Immature natural killer cell (primary cell): ENCODE measurements at regions not wholly inside any gene's neighbourhood (a gene's known extent, or its start where the extent isn't known, plus 50 kb on each side); places are given as distances from the start of the nearest gene placed in this dataset.
A peak's percentile ranks its signal among the peaks of the same experiment; 100 is the strongest.
"Not testable (repeated sequence)": the region's sequence is repeated elsewhere in the genome, so short reads cannot be mapped to it uniquely, and the experiment has no call there.

Source experiments
- DNase-seq, 3 donors: peaks; one replicate each; pipeline ENCODE4 v3.0.0; 2022; ENCODE audit warnings: mixed read lengths in 1 of 3
- H3K27ac Mint-ChIP-seq, 6 donors: one replicate each; pipeline ENCODE4 v1.8.0; 2020; ENCODE audit warnings: mixed read lengths in 6 of 6, mild to moderate bottlenecking in 5 of 6, inconsistent platforms in 4 of 6, moderate library complexity in 3 of 6
- H3K27me3 Mint-ChIP-seq, 3 donors: one replicate each; pipeline ENCODE4 v1.8.0; 2020 to 2021; ENCODE audit warnings: low read depth in 3 of 3, mild to moderate bottlenecking in 3 of 3, mixed read lengths in 3 of 3, moderate library complexity in 3 of 3, inconsistent platforms in 1 of 3
- H3K36me3 Mint-ChIP-seq, 3 donors: one replicate each; pipeline ENCODE4 v1.8.0; 2020; ENCODE audit warnings: mixed read lengths in 3 of 3, inconsistent platforms in 2 of 3, mild to moderate bottlenecking in 2 of 3
- H3K4me1 Mint-ChIP-seq, 2 donors: one replicate each; pipeline ENCODE4 v1.8.0; 2020; ENCODE audit warnings: inconsistent platforms in 2 of 2, mild to moderate bottlenecking in 2 of 2, mixed read lengths in 2 of 2, moderate library complexity in 1 of 2
- H3K4me3 Mint-ChIP-seq, 5 donors: one replicate each; pipeline ENCODE4 v1.8.0; 2020; ENCODE audit warnings: mild to moderate bottlenecking in 5 of 5, mixed read lengths in 5 of 5, inconsistent platforms in 3 of 5, moderate library complexity in 3 of 5
- H3K9me3 Mint-ChIP-seq, 6 donors: one replicate each; pipeline ENCODE4 v1.8.0; 2020; ENCODE audit warnings: mild to moderate bottlenecking in 6 of 6, mixed read lengths in 6 of 6, inconsistent platforms in 4 of 6, moderate library complexity in 3 of 6

DNA sequence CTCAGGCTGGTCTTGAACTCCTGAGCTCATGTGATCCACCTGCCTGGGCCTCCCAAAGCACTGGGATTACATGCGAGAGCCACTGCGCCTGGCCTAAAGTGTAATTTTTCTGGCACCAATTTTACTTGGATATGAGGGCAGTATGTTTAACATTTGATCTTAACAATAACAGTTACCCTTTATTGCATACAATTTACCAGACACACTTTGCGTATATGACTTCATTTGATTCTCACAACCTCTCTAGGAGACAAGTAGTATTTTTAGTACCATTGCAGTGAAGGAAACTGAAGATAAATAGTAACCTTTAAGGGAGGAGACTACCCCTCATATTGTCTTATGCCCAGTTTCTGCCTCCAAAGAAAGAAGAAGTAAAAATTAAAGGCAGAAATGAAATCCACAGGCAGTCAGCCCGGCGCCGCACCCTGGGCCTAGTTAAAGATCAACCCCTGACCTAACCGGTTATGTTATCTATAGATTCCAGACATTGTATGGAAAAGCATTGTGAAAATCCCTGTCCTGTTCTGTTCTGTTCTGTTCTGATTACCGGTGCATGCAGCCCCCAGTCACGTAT, 54.0 kb downstream of the CYP26A1 start:
- peaks cover 2 to 15% (median 8%) of the 10 kb centered on the region in 3 donors for H3K27me3 Mint-ChIP-seq
- H3K4me1 Mint-ChIP-seq, DNase-seq, H3K36me3 Mint-ChIP-seq, H3K27ac Mint-ChIP-seq, H3K4me3 Mint-ChIP-seq: not testable (repeated sequence)
- peaks cover 6 to 29% (median 14%) of the 10 kb centered on the region in 6 donors for H3K9me3 Mint-ChIP-seq

DNA sequence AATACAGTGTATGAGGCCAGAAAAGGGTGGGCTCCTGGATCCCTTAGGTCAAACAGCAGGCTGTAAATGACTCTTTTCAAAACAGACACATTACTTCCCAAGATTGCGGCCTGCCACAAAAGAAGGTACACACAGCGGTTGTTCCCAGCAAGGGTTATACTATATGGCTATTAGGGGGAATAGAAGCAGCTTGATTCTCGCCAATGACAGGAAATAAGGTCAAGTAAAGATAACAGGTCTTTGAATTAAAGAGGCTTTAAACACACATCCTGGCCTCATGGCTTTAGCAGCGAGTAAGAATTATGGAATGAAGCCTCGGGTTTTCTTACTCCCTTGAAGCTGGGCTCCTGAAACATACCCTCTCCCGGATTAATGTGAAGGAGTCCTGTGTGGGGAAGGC, 58.3 kb downstream of the CYP26A1 start:
- Mint-ChIP-seq H3K4me3 (no peak overlapping the region), H3K27me3 (peaks cover 4 to 14% (median 5%) of the 10 kb centered on the region in 3 donors), H3K9me3 (peaks cover 0 to 11% (median 1%) of the 10 kb centered on the region in 6 donors), H3K27ac (no peak overlapping the region), H3K36me3 (peaks cover 0 to 4% (median 0%) of the 10 kb centered on the region in 3 donors), H3K4me1 (no peaks in the 10 kb centered on the region)
- DNase-seq: no peak

DNA sequence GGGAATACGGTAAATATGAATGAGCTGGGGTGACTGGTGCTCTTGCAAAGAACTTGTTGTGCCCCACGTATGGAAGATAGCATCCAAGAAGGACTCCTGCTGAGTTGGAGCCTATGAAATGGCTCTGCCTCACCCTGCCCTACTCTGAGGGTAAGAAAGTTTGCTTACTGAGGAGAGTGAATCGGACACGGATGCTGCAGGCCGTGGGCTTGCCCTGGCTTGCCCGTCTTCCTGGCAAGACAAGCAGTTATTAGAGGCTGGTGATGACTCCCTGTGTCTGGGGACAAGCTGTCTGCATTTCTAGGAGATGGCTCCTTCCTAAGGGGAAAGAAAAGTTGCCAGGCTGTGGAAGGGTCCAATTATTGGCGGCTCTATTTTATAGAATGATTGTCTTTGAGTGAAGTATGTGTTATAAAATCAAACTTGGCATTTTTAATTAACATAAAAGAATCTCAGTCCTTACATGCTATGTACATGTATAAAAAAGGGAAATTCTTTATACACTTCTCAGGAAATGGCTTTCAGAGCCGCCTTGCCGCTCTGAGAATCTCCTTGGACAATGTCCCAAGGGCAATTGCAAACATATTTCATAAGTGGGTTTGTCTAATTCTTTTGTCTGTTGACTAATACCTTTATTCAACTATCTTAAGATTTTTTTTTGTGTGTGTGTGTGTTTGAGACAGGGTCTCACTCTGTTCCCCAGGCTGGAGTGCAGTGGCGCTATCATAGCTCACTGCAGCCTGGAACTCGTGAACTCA, 64.6 kb downstream of the CYP26A1 start:
- no peak overlapping the region for H3K27ac Mint-ChIP-seq
- H3K4me1 Mint-ChIP-seq: no peaks in the 10 kb centered on the region
- H3K4me3 Mint-ChIP-seq: no peak overlapping the region
- peaks cover 0 to 4% (median 0%) of the 10 kb centered on the region in 3 donors for H3K36me3 Mint-ChIP-seq
- no peak for DNase-seq
- H3K9me3 Mint-ChIP-seq: peaks cover 0 to 2% (median 0%) of the 10 kb centered on the region in 6 donors
- H3K27me3 Mint-ChIP-seq: peaks cover 0 to 6% (median 5%) of the 10 kb centered on the region in 3 donors

- Mint-ChIP-seq H3K4me1 (no peaks in the 10 kb centered on the region), H3K9me3 (peaks cover 0 to 2% (median 0%) of the 10 kb centered on the region in 6 donors), H3K4me3 (no peak overlapping the region), H3K27ac (no peak overlapping the region), H3K27me3 (peaks cover 0 to 6% (median 5%) of the 10 kb centered on the region in 3 donors), H3K36me3 (peaks cover 0 to 4% (median 0%) of the 10 kb centered on the region in 3 donors)
- DNase-seq: no peak
Measured at GRCh38 chr10:93139059-93139655, 65.5 kb downstream of the CYP26A1 start.

GRCh38 chr10:93142534-93142933, 68.8 kb downstream of the CYP26A1 start:
- Mint-ChIP-seq H3K27me3 (peaks cover 0 to 13% (median 10%) of the 10 kb centered on the region in 3 donors), H3K36me3 (peaks cover 0 to 4% (median 0%) of the 10 kb centered on the region in 3 donors), H3K27ac (no peak overlapping the region), H3K4me3 (no peak overlapping the region), H3K9me3 (peaks cover 0 to 2% (median 0%) of the 10 kb centered on the region in 6 donors), H3K4me1 (no peaks in the 10 kb centered on the region)
- no peak for DNase-seq

GRCh38 chr10:93143281-93143680, 69.6 kb downstream of the CYP26A1 start:
- Mint-ChIP-seq H3K27ac (no peak overlapping the region), H3K4me1 (no peaks in the 10 kb centered on the region), H3K4me3 (no peak overlapping the region), H3K36me3 (peaks cover 0 to 4% (median 0%) of the 10 kb centered on the region in 3 donors), H3K9me3 (peaks cover 0 to 2% (median 0%) of the 10 kb centered on the region in 6 donors), H3K27me3 (peaks cover 0 to 16% (median 10%) of the 10 kb centered on the region in 3 donors)
- no peak for DNase-seq

DNA sequence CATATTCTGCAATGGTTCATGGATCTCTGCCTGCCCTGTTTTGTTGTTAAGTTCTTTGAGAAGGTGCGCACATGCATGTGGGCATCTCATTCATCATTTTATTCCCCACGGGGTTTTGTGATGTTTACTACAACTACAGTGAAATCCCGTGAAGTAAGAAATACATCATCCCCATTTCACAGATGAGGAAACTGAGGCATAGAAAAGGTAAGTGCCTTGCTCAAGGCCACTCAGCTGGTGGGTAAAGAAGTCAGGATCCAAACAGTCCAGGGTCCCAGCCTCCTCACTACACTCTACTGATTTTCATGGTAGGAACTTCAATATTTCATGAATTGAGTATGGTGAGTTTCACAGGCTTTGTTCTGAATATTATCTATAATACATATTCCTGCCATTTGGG, 72.6 kb downstream of the CYP26A1 start:
- Mint-ChIP-seq H3K4me3 (no peak overlapping the region), H3K36me3 (no peaks in the 10 kb centered on the region), H3K27me3 (peaks cover 0 to 15% (median 9%) of the 10 kb centered on the region in 3 donors), H3K27ac (no peak overlapping the region), H3K9me3 (peaks cover 0 to 3% (median 0%) of the 10 kb centered on the region in 6 donors), H3K4me1 (peaks cover 0 to 8% of the 10 kb centered on the region in 2 donors)
- DNase-seq: no peak

- peaks cover 4 to 15% (median 9%) of the 10 kb centered on the region in 3 donors for H3K27me3 Mint-ChIP-seq
- peaks cover 0 to 4% (median 0%) of the 10 kb centered on the region in 6 donors for H3K9me3 Mint-ChIP-seq
- no peaks in the 10 kb centered on the region for H3K36me3 Mint-ChIP-seq
- H3K4me1 Mint-ChIP-seq: peaks cover 0 to 8% of the 10 kb centered on the region in 2 donors
- no peak overlapping the region for H3K4me3 Mint-ChIP-seq
- no peak overlapping the region for H3K27ac Mint-ChIP-seq
- DNase-seq: no peak
Measured at GRCh38 chr10:93147281-93147680, 73.6 kb downstream of the CYP26A1 start.

- Mint-ChIP-seq H3K4me1 (peaks cover 0 to 8% of the 10 kb centered on the region in 2 donors), H3K36me3 (no peaks in the 10 kb centered on the region), H3K9me3 (peaks cover 0 to 4% (median 0%) of the 10 kb centered on the region in 6 donors), H3K27me3 (peaks cover 4 to 15% (median 9%) of the 10 kb centered on the region in 3 donors), H3K4me3 (no peak overlapping the region), H3K27ac (no peak overlapping the region)
- no peak for DNase-seq
Measured at GRCh38 chr10:93148476-93148875, 74.8 kb downstream of the CYP26A1 start.

- H3K36me3 Mint-ChIP-seq: no peaks in the 10 kb centered on the region
- H3K4me1 Mint-ChIP-seq: peaks cover 0 to 8% of the 10 kb centered on the region in 2 donors
- peaks cover 4 to 13% (median 8%) of the 10 kb centered on the region in 3 donors for H3K27me3 Mint-ChIP-seq
- no peak overlapping the region for H3K27ac Mint-ChIP-seq
- no peak overlapping the region for H3K4me3 Mint-ChIP-seq
- peaks cover 0 to 4% (median 0%) of the 10 kb centered on the region in 6 donors for H3K9me3 Mint-ChIP-seq
- DNase-seq: no peak
Measured at GRCh38 chr10:93149761-93150160, 76.1 kb downstream of the CYP26A1 start.

DNA sequence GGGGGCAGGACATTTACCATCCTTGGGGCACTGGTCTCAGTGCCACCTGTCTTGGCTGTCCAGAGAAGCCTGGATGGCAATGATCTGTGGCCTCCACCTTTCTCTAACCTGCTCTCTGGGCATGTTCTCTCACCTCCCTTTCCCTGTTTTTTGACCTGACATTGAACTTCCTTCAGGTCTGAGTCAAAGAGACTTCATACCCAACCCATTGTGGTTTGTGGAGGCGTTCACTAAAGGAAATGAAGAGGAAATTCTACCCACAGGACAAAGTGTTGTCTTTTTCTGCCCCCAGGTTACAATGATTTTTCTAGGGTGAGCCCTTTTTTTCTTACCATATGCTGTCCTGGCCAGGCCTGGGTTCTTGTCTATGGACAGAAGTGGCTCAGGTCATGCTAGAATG, 76.6 kb downstream of the CYP26A1 start:
- H3K4me1 Mint-ChIP-seq: peaks cover 0 to 8% of the 10 kb centered on the region in 2 donors
- no peak overlapping the region for H3K4me3 Mint-ChIP-seq
- no peak overlapping the region for H3K27ac Mint-ChIP-seq
- H3K36me3 Mint-ChIP-seq: no peaks in the 10 kb centered on the region
- peak in 1 of 3 donors; percentile 2 for DNase-seq
- peaks cover 0 to 4% (median 0%) of the 10 kb centered on the region in 6 donors for H3K9me3 Mint-ChIP-seq
- peaks cover 4 to 16% (median 8%) of the 10 kb centered on the region in 3 donors for H3K27me3 Mint-ChIP-seq

- no peak overlapping the region for H3K27ac Mint-ChIP-seq
- H3K27me3 Mint-ChIP-seq: peaks cover 4 to 17% (median 5%) of the 10 kb centered on the region in 3 donors
- H3K4me3 Mint-ChIP-seq: no peak overlapping the region
Measured at GRCh38 chr10:93150990-93151547, 77.4 kb downstream of the CYP26A1 start.

GRCh38 chr10:93152136-93152535, 78.4 kb downstream of the CYP26A1 start:
- H3K27me3 Mint-ChIP-seq: peaks cover 3 to 14% (median 4%) of the 10 kb centered on the region in 3 donors

More at GRCh38 chr10:93150990-93151547, 77.4 kb downstream of the CYP26A1 start:
- Mint-ChIP-seq H3K9me3 (peaks cover 0 to 4% (median 0%) of the 10 kb centered on the region in 6 donors), H3K4me1 (peaks cover 0 to 8% of the 10 kb centered on the region in 2 donors), H3K36me3 (no peaks in the 10 kb centered on the region)
- no peak for DNase-seq

More at GRCh38 chr10:93152136-93152535, 78.4 kb downstream of the CYP26A1 start:
- no peak overlapping the region for H3K27ac Mint-ChIP-seq
- no peak for DNase-seq
- no peak overlapping the region for H3K4me3 Mint-ChIP-seq
- H3K9me3 Mint-ChIP-seq: peaks cover 0 to 4% (median 0%) of the 10 kb centered on the region in 6 donors
- H3K4me1 Mint-ChIP-seq: peaks cover 0 to 8% of the 10 kb centered on the region in 2 donors
- H3K36me3 Mint-ChIP-seq: no peaks in the 10 kb centered on the region
